ENCODE measurements at regions not wholly inside any gene's neighbourhood (a gene's known extent, or its start where the extent isn't known, plus 50 kb on each side); places are given as distances from the start of the nearest gene placed in this dataset.

GRCh38 chr14:22268875-22269274 lies 320.1 kb downstream of the DAD1 start:
- H3K4me3 ChIP-seq = no peak overlapping the region

DNA sequence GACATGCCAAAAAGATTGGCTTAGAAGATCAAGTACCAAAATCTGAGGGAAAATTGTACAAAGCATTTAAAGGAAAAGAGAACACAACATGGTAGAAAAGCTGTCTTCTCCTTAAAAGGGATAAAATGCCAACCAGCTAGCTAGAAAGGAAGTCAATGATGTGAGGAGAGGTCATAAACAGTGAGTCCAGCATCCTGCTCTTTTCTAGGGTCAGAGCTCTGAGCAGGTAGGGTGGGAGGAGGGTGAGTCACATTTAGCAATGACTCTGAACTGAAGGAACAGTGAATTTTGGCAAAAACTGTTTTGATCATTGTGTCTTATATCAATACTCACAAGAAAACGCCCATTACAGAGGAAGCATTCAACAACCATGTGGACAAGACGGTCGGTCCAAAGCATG lies 322.3 kb downstream of the DAD1 start:
- Histone ChIP-seq H3K36me3 (no peaks in the 10 kb centered on the region), H3K4me3 (no peak overlapping the region), H3K27ac (no peak overlapping the region), H3K9me3 (ENCODE audit: low read depth) (no peaks in the 10 kb centered on the region), H3K27me3 (no peaks in the 10 kb centered on the region), H3K4me1 (ENCODE audit: low read depth) (no peaks in the 10 kb centered on the region)
- TF ChIP-seq, protein P1, sequence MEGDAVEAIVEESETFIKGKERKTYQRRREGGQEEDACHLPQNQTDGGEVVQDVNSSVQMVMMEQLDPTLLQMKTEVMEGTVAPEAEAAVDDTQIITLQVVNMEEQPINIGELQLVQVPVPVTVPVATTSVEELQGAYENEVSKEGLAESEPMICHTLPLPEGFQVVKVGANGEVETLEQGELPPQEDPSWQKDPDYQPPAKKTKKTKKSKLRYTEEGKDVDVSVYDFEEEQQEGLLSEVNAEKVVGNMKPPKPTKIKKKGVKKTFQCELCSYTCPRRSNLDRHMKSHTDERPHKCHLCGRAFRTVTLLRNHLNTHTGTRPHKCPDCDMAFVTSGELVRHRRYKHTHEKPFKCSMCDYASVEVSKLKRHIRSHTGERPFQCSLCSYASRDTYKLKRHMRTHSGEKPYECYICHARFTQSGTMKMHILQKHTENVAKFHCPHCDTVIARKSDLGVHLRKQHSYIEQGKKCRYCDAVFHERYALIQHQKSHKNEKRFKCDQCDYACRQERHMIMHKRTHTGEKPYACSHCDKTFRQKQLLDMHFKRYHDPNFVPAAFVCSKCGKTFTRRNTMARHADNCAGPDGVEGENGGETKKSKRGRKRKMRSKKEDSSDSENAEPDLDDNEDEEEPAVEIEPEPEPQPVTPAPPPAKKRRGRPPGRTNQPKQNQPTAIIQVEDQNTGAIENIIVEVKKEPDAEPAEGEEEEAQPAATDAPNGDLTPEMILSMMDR (IDR thresholded peaks at IDR 0.05; ENCODE audit: low read depth, low read length) = no peak
- DNase-seq (ENCODE audit: low read depth in 1 of 2, low spot score in 1 of 2) = no peak

More at GRCh38 chr14:22268875-22269274, 320.1 kb downstream of the DAD1 start:
- H3K9me3 ChIP-seq (ENCODE audit: low read depth) = no peaks in the 10 kb centered on the region
- peak in 1 of 2 donors; percentile 9 for DNase-seq (ENCODE audit: low read depth in 1 of 2, low spot score in 1 of 2)
- no peaks in the 10 kb centered on the region for H3K27me3 ChIP-seq
- H3K27ac ChIP-seq = no peak overlapping the region
- no peaks in the 10 kb centered on the region for H3K4me1 ChIP-seq (ENCODE audit: low read depth)
- TF ChIP-seq, protein P1 (IDR thresholded peaks at IDR 0.05; ENCODE audit: low read depth, low read length) = no peak
- H3K36me3 ChIP-seq = no peaks in the 10 kb centered on the region

GRCh38 chr14:22266142-22266442 lies 322.9 kb downstream of the DAD1 start:
- TF ChIP-seq, protein P1 (IDR thresholded peaks at IDR 0.05; ENCODE audit: low read depth, low read length) = no peak
- H3K27ac ChIP-seq = no peak overlapping the region
- H3K4me3 ChIP-seq = no peak overlapping the region
- DNase-seq (ENCODE audit: low read depth in 1 of 2, low spot score in 1 of 2) = no peak
- no peaks in the 10 kb centered on the region for H3K4me1 ChIP-seq (ENCODE audit: low read depth)
- no peaks in the 10 kb centered on the region for H3K9me3 ChIP-seq (ENCODE audit: low read depth)
- H3K27me3 ChIP-seq = no peaks in the 10 kb centered on the region
- H3K36me3 ChIP-seq = no peaks in the 10 kb centered on the region

DNA sequence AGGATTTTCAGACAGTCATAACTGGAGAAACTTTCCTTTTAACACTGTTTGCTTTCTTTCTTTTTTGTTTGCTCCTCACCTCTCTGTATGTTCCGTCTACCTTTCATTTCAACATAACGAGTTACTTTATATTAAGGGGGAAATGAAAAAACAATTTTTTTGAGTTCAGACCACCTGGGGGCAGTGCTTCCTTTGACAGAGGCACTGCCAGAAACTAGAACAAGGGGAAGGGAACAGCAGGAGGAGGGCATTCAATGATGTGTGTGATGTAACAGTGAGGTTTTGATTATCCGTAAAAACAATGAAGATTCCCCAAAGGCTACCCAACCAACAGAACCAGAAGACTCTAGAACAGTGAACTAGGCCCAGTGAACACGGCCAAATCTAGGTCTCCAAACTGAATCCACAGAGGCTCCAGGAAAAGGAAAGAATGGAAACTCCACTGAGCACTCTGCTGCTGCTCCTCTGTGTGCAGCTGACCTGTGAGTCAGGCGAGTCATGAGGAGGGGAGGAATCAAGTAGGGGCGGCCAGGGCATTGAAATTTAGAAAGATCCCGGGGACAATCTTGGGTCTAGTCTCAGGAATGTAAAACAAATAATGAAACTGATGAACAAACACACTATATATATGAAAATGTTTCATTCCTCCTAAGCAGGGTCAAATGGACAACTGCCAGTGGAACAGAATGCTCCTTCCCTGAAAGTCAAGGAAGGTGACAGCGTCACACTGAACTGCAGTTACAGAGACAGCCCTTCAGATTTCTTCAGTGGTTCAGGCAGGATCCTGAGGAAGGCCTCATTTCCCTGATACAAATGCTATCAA lies 323.5 kb downstream of the DAD1 start:
- DNase-seq (ENCODE audit: low read depth in 1 of 2, low spot score in 1 of 2) = peak in 1 of 2 donors; percentile 6
- H3K4me3 ChIP-seq = no peak overlapping the region
- H3K9me3 ChIP-seq (ENCODE audit: low read depth) = no peaks in the 10 kb centered on the region
- H3K27me3 ChIP-seq = no peaks in the 10 kb centered on the region
- TF ChIP-seq, protein P1 (IDR thresholded peaks at IDR 0.05; ENCODE audit: low read depth, low read length) = peak; percentile 6
- H3K36me3 ChIP-seq = no peaks in the 10 kb centered on the region
- no peaks in the 10 kb centered on the region for H3K4me1 ChIP-seq (ENCODE audit: low read depth)
- H3K27ac ChIP-seq = no peak overlapping the region

DNA sequence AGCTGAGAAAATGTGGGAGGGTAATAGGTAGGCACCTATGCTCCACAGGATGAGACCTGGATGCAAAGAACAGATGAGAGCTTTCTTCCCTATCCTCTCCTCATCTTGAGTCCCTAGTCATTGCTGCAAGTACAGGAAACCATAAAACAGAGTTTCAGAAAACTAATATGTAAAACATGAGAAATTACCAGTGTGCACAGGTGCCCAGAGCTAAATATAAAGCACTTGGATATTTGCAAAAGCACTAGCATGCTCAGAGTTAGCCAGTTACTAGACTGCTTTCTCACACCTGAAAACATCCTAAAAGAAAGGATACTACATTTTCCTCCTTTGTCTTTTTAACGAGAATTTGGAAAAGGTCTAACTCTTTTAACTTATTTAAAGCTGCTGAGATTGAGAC lies 324.3 kb downstream of the DAD1 start:
- H3K27ac ChIP-seq = no peak overlapping the region
- no peaks in the 10 kb centered on the region for H3K27me3 ChIP-seq
- TF ChIP-seq, protein P1 (IDR thresholded peaks at IDR 0.05; ENCODE audit: low read depth, low read length) = no peak
- H3K4me1 ChIP-seq (ENCODE audit: low read depth) = no peaks in the 10 kb centered on the region
- DNase-seq (ENCODE audit: low read depth in 1 of 2, low spot score in 1 of 2) = no peak
- H3K4me3 ChIP-seq = no peak overlapping the region
- H3K9me3 ChIP-seq (ENCODE audit: low read depth) = no peaks in the 10 kb centered on the region
- H3K36me3 ChIP-seq = no peaks in the 10 kb centered on the region
